Tibial artery (tissue), 4 donors: ENCODE measurements at regions not wholly inside any gene's neighbourhood (a gene's known extent, or its start where the extent isn't known, plus 50 kb on each side); places are given as distances from the start of the nearest gene placed in this dataset.

Experiments
- DNase-seq, 2 donors: peaks; one replicate each; pipeline ENCODE4 v3.0.0-alpha.2; 2019
- H3K27ac ChIP-seq, 2 donors: fragments of 200-600 bp; sonication (generic) in 1 of 2; 1 replicate in 1 of 2; 2 replicates in 1 of 2; pipeline ENCODE4 v1.5.1; 2018 to 2019; ENCODE audit warnings: mild to moderate bottlenecking in 1 of 2
- H3K27me3 ChIP-seq, 2 donors: fragments of 200-600 bp; sonication (generic) in 1 of 2; one replicate each; pipeline versions ENCODE4 v1.5.1 to v1.6.0; 2016 to 2019
- H3K36me3 ChIP-seq, 3 donors: fragments of 200-600 bp; sonication (generic) in 2 of 3; one replicate each; pipeline ENCODE4 v1.5.1; 2016 to 2019; ENCODE audit warnings: mild to moderate bottlenecking in 2 of 3
- H3K4me1 ChIP-seq, 4 donors: fragments of 200-600 bp; sonication (generic) in 2 of 4; 1 replicate in 3 of 4; 2 replicates in 1 of 4; pipeline ENCODE4 v1.5.1; 2016 to 2019
- H3K4me3 ChIP-seq, 2 donors: fragments of 200-600 bp; sonication (generic) in 1 of 2; 1 replicate in 1 of 2; 2 replicates in 1 of 2; pipeline ENCODE4 v1.5.1; 2018 to 2019; ENCODE audit warnings: mild to moderate bottlenecking in 2 of 2
- H3K9me3 ChIP-seq, 3 donors: fragments of 200-600 bp; sonication (generic) in 1 of 3; one replicate each; pipeline ENCODE4 v1.5.1; 2016 to 2019
- intact Hi-C: fragments of 100-400 bp; cut with DNase I; formaldehyde crosslinking; loops from one replicate; pipeline ENCODE4 v1.15.0; 2023; ENCODE audit warnings: low total_unique reads
- TF ChIP-seq, protein P1 (sequence below), 2 experiments: fragments of 200-600 bp in 1 of 2; fragments of 450-650 bp in 1 of 2; IDR thresholded peaks; one replicate each; pipeline ENCODE4 v1.5.1; 2017 to 2019; ENCODE audit warnings: antibody characterized with exemption in 2 of 2, mild to moderate bottlenecking in 1 of 2, moderate library complexity in 1 of 2

DNA sequence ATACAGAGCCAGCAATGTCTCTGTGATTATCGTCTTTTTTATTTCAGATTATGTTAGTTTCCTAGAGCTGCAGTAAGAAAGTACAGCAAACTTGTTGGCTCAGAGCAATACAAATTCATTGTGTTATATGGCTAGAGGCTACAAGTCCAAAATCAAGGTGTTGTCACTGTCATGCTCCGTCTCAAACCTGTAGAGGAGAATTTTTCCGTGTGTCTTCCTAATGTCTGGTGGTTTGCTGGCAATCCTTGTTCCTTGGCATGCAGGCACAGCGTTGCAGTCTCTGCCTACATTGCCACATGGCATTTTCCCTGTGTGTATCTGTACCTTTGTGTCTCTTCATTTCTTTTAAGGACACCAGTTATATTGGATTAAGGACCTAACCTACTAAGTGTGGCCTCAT is 244.4 kb downstream of the LRRIQ3 start:
- intact Hi-C loops = no loop called here
- no peaks in the 10 kb centered on the region for H3K9me3 ChIP-seq
- no peak for DNase-seq

GRCh38 chr1:73953186-73953585 is 244.8 kb downstream of the LRRIQ3 start:
- no peaks in the 10 kb centered on the region for H3K9me3 ChIP-seq
- no peak overlapping the region for H3K4me3 ChIP-seq
- DNase-seq = no peak
- no peak overlapping the region for H3K27ac ChIP-seq
- H3K27me3 ChIP-seq = no peaks in the 10 kb centered on the region
- H3K4me1 ChIP-seq = no peaks in the 10 kb centered on the region
- no peaks in the 10 kb centered on the region for H3K36me3 ChIP-seq
- TF ChIP-seq, protein P1, sequence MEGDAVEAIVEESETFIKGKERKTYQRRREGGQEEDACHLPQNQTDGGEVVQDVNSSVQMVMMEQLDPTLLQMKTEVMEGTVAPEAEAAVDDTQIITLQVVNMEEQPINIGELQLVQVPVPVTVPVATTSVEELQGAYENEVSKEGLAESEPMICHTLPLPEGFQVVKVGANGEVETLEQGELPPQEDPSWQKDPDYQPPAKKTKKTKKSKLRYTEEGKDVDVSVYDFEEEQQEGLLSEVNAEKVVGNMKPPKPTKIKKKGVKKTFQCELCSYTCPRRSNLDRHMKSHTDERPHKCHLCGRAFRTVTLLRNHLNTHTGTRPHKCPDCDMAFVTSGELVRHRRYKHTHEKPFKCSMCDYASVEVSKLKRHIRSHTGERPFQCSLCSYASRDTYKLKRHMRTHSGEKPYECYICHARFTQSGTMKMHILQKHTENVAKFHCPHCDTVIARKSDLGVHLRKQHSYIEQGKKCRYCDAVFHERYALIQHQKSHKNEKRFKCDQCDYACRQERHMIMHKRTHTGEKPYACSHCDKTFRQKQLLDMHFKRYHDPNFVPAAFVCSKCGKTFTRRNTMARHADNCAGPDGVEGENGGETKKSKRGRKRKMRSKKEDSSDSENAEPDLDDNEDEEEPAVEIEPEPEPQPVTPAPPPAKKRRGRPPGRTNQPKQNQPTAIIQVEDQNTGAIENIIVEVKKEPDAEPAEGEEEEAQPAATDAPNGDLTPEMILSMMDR (IDR thresholded peaks at IDR 0.05) = no peak
- intact Hi-C loops = no loop called here

More for the DNA sequence above, 244.4 kb downstream of the LRRIQ3 start:
- H3K36me3 ChIP-seq = no peaks in the 10 kb centered on the region
- TF ChIP-seq, protein P1 (IDR thresholded peaks at IDR 0.05) = no peak
- H3K27ac ChIP-seq = no peak overlapping the region
- no peaks in the 10 kb centered on the region for H3K4me1 ChIP-seq
- no peaks in the 10 kb centered on the region for H3K27me3 ChIP-seq
- no peak overlapping the region for H3K4me3 ChIP-seq

GRCh38 chr1:73948055-73948454 is 249.9 kb downstream of the LRRIQ3 start:
- Histone ChIP-seq H3K4me3 (no peak overlapping the region), H3K9me3 (no peaks in the 10 kb centered on the region), H3K27me3 (no peaks in the 10 kb centered on the region), H3K27ac (no peak overlapping the region), H3K4me1 (no peaks in the 10 kb centered on the region), H3K36me3 (no peaks in the 10 kb centered on the region)
- intact Hi-C loops = no loop called here
- no peak for DNase-seq
- TF ChIP-seq, protein P1 (IDR thresholded peaks at IDR 0.05) = no peak

DNA sequence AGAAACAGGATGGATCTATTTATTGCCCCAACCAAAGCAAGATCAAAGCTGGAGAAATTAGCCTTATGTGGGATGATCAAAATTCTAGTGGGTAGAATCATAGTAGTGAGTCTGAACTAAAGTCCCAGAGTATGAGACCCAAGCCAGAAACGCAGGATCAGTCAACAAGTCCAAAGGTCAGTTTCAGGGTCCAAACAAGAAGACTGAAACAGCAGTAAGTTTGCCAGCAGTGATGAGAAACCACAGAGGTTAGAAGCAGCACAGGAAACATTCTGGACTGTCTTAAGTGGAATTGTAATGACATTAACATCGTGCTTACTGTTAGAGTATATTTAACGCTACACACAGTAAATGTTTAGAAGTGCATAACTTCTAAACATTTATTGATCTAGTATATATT is 251.0 kb downstream of the LRRIQ3 start:
- no peak for DNase-seq
- intact Hi-C loops = no loop called here
- Histone ChIP-seq H3K9me3 (no peaks in the 10 kb centered on the region), H3K4me1 (no peaks in the 10 kb centered on the region), H3K27ac (no peak overlapping the region), H3K4me3 (no peak overlapping the region), H3K27me3 (no peaks in the 10 kb centered on the region), H3K36me3 (no peaks in the 10 kb centered on the region)
- TF ChIP-seq, protein P1 (IDR thresholded peaks at IDR 0.05) = no peak

DNA sequence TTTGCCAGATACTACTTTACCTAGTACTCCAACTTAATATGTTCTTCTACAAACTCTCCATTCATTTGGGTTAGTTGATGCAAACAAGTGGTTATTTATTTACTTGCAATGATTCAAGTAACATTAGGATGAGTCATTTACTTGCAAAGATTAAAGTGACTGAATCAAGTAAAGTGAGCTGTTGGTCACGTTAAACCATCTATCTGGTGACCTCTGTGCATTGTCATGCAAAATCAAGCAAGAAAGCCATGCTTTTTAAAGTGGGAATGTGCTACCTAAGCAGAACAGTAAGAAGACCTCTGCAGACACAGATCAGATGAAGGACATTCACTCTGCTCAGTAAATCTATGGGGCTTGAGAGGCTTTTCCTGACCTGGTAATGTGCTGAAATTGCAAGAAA is 254.7 kb downstream of the LRRIQ3 start:
- TF ChIP-seq, protein P1 (IDR thresholded peaks at IDR 0.05) = no peak
- H3K36me3 ChIP-seq = no peaks in the 10 kb centered on the region
- no peaks in the 10 kb centered on the region for H3K27me3 ChIP-seq
- H3K27ac ChIP-seq = no peak overlapping the region
- H3K9me3 ChIP-seq = no peaks in the 10 kb centered on the region
- DNase-seq = no peak
- no peak overlapping the region for H3K4me3 ChIP-seq
- no peaks in the 10 kb centered on the region for H3K4me1 ChIP-seq
- intact Hi-C loops = no loop called here

DNA sequence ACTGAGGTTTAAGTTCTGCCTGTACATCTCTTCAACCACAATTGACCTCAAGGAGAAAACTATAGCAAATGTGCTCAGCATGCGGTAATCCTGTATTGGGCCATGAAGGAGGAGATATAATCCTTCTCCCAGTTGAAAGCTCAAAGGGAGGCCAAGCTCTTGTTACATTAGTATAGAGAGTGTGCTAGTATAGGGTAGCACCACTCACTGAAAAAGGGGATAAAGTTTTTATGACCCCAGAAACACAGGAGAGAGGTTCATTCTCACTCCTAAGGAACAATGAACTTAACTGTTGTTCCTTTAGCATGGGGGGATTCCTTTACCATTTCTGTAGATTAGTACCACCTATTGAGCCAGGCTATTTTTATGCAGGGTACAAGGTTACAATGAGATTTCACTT is 267.7 kb downstream of the LRRIQ3 start:
- Histone ChIP-seq H3K27me3 (no peaks in the 10 kb centered on the region), H3K4me3 (no peak overlapping the region), H3K9me3 (no peaks in the 10 kb centered on the region), H3K36me3 (no peaks in the 10 kb centered on the region), H3K4me1 (no peaks in the 10 kb centered on the region), H3K27ac (no peak overlapping the region)
- intact Hi-C loops = no loop called here
- TF ChIP-seq, protein P1 (IDR thresholded peaks at IDR 0.05) = no peak
- no peak for DNase-seq
